ENCODE measurements at regions not wholly inside any gene's neighbourhood (a gene's known extent, or its start where the extent isn't known, plus 50 kb on each side); places are given as distances from the start of the nearest gene placed in this dataset.

- ChIA-PET POLR2A (no interaction called here), CTCF (interaction anchor here (0.9 kb wide), 1 partner anchor 10 kb away, joined by 3 read pairs; no protein-coding TSS in a partner anchor)
Measured at GRCh38 chr1:238139713-238140112, 249.0 kb upstream of the ZP4 start.

GRCh38 chr1:238138059-238138626, 247.4 kb upstream of the ZP4 start:
- POLR2A ChIA-PET, result no interaction called here

More at GRCh38 chr1:238139713-238140112, 249.0 kb upstream of the ZP4 start:
- Histone ChIP-seq H3K4me3 (ENCODE audit: low read depth, low read length) (no peak overlapping the region), H3K36me3 (ENCODE audit: control insufficient read depth, insufficient read depth, low read length) (no peaks in the 10 kb centered on the region), H3K27me3 (ENCODE audit: control insufficient read depth, insufficient read depth, low read length) (no peaks in the 10 kb centered on the region)
- DNase-seq (ENCODE audit: low read depth), result no peak
- no peak for TF ChIP-seq CTCF (IDR thresholded peaks at IDR 0.05; ENCODE audit: insufficient read depth, low read depth, low read length)

GRCh38 chr1:238135708-238136664, 245.3 kb upstream of the ZP4 start:
- ChIA-PET CTCF (no interaction called here), POLR2A (no interaction called here)
- Histone ChIP-seq H3K36me3 (ENCODE audit: control insufficient read depth, insufficient read depth, low read length) (no peaks in the 10 kb centered on the region), H3K27me3 (ENCODE audit: control insufficient read depth, insufficient read depth, low read length) (no peaks in the 10 kb centered on the region), H3K4me3 (ENCODE audit: low read depth, low read length) (no peak overlapping the region)
- no peak for DNase-seq (ENCODE audit: low read depth)
- no peak for TF ChIP-seq CTCF (IDR thresholded peaks at IDR 0.05; ENCODE audit: insufficient read depth, low read depth, low read length)

More at GRCh38 chr1:238138059-238138626, 247.4 kb upstream of the ZP4 start:
- Histone ChIP-seq H3K4me3 (ENCODE audit: low read depth, low read length) (no peak overlapping the region), H3K36me3 (ENCODE audit: control insufficient read depth, insufficient read depth, low read length) (no peaks in the 10 kb centered on the region), H3K27me3 (ENCODE audit: control insufficient read depth, insufficient read depth, low read length) (no peaks in the 10 kb centered on the region)
- CTCF ChIA-PET, result no interaction called here
- DNase-seq (ENCODE audit: low read depth), result no peak
- TF ChIP-seq CTCF (IDR thresholded peaks at IDR 0.05; ENCODE audit: insufficient read depth, low read depth, low read length), result no peak

GRCh38 chr1:238129677-238130076, 239.0 kb upstream of the ZP4 start:
- ChIA-PET POLR2A (no interaction called here), CTCF (no interaction called here)
- DNase-seq (ENCODE audit: low read depth), result no peak
- TF ChIP-seq CTCF (IDR thresholded peaks at IDR 0.05; ENCODE audit: insufficient read depth, low read depth, low read length), result no peak
- Histone ChIP-seq H3K4me3 (ENCODE audit: low read depth, low read length) (no peak overlapping the region), H3K27me3 (ENCODE audit: control insufficient read depth, insufficient read depth, low read length) (no peaks in the 10 kb centered on the region), H3K36me3 (ENCODE audit: control insufficient read depth, insufficient read depth, low read length) (no peaks in the 10 kb centered on the region)

- POLR2A ChIA-PET, result no interaction called here
- TF ChIP-seq CTCF (IDR thresholded peaks at IDR 0.05; ENCODE audit: insufficient read depth, low read depth, low read length), result no peak
- DNase-seq (ENCODE audit: low read depth), result no peak
- CTCF ChIA-PET, result no interaction called here
- H3K36me3 ChIP-seq (ENCODE audit: control insufficient read depth, insufficient read depth, low read length), result no peaks in the 10 kb centered on the region
- H3K27me3 ChIP-seq (ENCODE audit: control insufficient read depth, insufficient read depth, low read length), result no peaks in the 10 kb centered on the region
- no peak overlapping the region for H3K4me3 ChIP-seq (ENCODE audit: low read depth, low read length)
Measured at GRCh38 chr1:238123201-238123600, 232.5 kb upstream of the ZP4 start.

Measured in BJ (cell line).